Muscle of leg (tissue), 3 donors: ENCODE measurements at regions not wholly inside any gene's neighbourhood (a gene's known extent, or its start where the extent isn't known, plus 50 kb on each side); places are given as distances from the start of the nearest gene placed in this dataset.
"Not testable (repeated sequence)": the region's sequence is repeated elsewhere in the genome, so short reads cannot be mapped to it uniquely, and the experiment has no call there.

ENCODE experiments used
- DNase-seq: peaks from one replicate; pipeline ENCODE4 v3.0.0; 2013
- H3K27ac ChIP-seq: one replicate; pipeline ENCODE4 v1.5.1; 2013; ENCODE audit warnings: mild to moderate bottlenecking, low read length, control low read depth
- H3K27me3 ChIP-seq: one replicate; pipeline ENCODE4 v1.6.1; 2013; ENCODE audit warnings: low read length; ENCODE audit not compliant: control insufficient read depth, insufficient read depth
- H3K36me3 ChIP-seq: one replicate; pipeline ENCODE4 v1.6.1; 2013; ENCODE audit warnings: low read length; ENCODE audit not compliant: control insufficient read depth, insufficient read depth
- H3K4me1 ChIP-seq: one replicate; pipeline ENCODE4 v1.6.1; 2013; ENCODE audit warnings: low read length; ENCODE audit not compliant: control insufficient read depth, insufficient read depth
- H3K4me3 ChIP-seq: one replicate; pipeline ENCODE4 v1.5.1; 2013; ENCODE audit warnings: low read length, control low read depth
- H3K9me3 ChIP-seq: replicated peaks from 2 replicates; pipeline ENCODE4 v1.6.1; 2013; ENCODE audit warnings: low read depth, low read length; ENCODE audit not compliant: control insufficient read depth
- WGBS: methylation state at CpG from one replicate; pipeline ENCODE4 v1.1.5; 2013; ENCODE audit warnings: missing lambda C conversion rate; ENCODE audit not compliant: insufficient coverage; 5-methylcytosine and 5-hydroxymethylcytosine counted together

DNA sequence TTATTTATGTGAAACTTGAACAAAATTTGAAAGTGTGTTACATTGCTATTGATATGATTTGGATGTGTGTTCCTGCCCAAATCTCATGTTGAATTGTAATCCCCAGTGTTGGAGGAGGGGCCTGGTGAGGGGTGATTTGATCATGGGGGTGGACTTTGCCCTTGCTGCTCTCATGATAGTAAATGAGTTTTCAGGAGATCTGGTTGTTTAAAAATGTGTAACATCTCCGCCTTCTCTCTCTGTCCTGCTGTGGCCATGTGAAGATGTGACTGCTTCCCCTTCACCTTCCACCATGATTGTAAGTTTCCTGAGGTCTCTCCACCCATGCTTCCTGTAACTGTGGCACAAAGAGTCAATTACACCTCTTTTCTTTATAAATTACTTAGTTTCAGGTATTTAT, 1731.0 kb downstream of the SLITRK5 start:
- Histone ChIP-seq H3K4me3 (no peak overlapping the region), H3K27ac (no peak overlapping the region), H3K4me1 (no peaks in the 10 kb centered on the region), H3K36me3 (no peaks in the 10 kb centered on the region), H3K27me3 (no peaks in the 10 kb centered on the region), H3K9me3 (no peaks in the 10 kb centered on the region)
- no CpG with 5 or more reads among the region's 1 CpG for WGBS
- DNase-seq, result no peak

DNA sequence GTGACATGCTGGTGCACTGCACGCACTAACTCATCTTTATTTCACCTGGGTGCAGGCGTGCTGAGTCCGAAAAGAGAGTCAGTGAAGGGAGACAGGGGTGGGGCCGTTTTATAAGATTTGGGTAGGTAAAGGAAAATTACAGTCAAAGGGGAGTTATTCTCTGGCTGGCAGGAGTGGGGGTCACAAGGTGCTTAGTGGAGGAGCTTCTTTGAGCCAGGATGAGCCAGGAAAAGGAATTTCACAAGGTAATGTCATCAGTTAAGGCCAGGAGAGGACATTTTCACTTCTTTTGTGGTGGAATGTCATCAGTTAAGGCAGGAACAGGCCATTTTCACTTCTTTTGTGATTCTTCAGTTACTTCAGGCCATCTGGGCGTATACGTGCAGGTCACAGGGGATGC, 1734.9 kb downstream of the SLITRK5 start:
- H3K27ac ChIP-seq, H3K36me3 ChIP-seq, H3K4me3 ChIP-seq, H3K27me3 ChIP-seq, H3K9me3 ChIP-seq, H3K4me1 ChIP-seq, DNase-seq: not testable (repeated sequence)
- WGBS, result 96% methylated on average over 4 of the region's 6 CpGs

DNA sequence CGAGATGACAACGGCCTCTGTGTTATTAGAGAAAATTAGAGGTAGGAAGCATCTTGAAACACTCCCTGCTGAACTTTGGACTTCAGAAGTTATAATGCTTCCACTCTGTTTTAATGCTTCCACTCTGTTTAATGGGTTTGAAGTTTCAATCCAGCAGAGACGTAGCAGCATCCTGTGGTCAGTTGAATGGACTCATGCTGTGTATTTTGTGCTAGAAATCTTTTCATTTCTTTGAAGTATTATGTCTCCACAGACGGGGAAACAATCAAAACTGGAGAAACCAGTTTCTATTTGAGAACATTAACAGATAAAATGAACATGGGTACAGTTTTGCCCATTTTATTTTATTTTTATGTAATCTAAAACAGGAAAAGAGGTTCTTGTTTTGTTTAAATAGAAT, 1736.2 kb downstream of the SLITRK5 start:
- Histone ChIP-seq H3K27me3 (no peaks in the 10 kb centered on the region), H3K9me3 (no peaks in the 10 kb centered on the region)

DNA sequence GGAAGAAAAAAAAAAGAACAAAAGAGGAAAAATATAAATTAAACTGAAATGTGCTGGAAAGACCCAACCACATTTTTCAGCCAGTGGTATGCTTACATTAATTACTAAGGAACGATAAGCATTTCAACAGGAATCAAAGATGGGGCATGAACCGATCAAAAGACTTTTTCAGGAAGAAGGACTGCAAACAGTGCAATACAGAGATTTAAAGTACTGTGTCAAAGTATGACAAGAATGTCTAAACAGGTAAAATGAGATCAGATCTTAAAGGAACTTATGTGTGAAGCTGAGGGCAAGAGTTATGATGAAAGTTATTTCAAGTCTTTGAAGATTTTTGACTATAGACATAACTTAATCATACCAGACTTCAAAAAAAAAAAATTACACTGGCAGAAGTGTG, 1761.8 kb downstream of the SLITRK5 start:
- no peak for DNase-seq
- Histone ChIP-seq H3K27ac (no peak overlapping the region), H3K4me1 (no peaks in the 10 kb centered on the region), H3K27me3 (no peaks in the 10 kb centered on the region), H3K4me3 (no peak overlapping the region), H3K9me3 (no peaks in the 10 kb centered on the region), H3K36me3 (no peaks in the 10 kb centered on the region)
- 83% methylated on average over 1 of the region's 2 CpGs for whole genome bisulfite sequencing

More for the DNA sequence above, 1736.2 kb downstream of the SLITRK5 start:
- DNase-seq, result no peak
- H3K4me1 ChIP-seq, result no peaks in the 10 kb centered on the region
- WGBS, result no CpG with 5 or more reads among the region's 4 CpGs
- no peak overlapping the region for H3K27ac ChIP-seq
- H3K36me3 ChIP-seq, result no peaks in the 10 kb centered on the region
- no peak overlapping the region for H3K4me3 ChIP-seq

DNA sequence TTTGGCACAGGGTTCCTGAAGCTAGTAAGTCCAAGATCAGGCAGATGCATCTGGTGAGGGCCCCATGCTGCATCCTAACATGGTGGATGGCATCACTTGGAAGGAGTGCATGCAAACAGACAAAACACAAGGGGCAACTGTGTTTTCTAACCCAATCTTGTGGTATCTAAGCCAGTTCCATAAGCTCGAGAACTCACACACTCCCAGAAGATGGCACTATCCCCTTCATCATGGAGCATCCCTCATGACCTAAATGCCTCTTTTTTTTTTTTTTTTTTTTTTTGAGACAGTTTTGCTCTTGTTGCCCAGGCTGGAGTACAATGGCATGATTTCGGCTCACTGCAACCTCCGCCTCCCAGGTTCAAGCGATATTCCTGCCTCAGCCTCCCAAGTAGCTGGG, 1763.5 kb downstream of the SLITRK5 start:
- not testable (repeated sequence) for DNase-seq, H3K27ac ChIP-seq, H3K9me3 ChIP-seq, H3K4me3 ChIP-seq, H3K36me3 ChIP-seq, H3K27me3 ChIP-seq, H3K4me1 ChIP-seq
- no CpG with 5 or more reads among the region's 4 CpGs for WGBS

DNA sequence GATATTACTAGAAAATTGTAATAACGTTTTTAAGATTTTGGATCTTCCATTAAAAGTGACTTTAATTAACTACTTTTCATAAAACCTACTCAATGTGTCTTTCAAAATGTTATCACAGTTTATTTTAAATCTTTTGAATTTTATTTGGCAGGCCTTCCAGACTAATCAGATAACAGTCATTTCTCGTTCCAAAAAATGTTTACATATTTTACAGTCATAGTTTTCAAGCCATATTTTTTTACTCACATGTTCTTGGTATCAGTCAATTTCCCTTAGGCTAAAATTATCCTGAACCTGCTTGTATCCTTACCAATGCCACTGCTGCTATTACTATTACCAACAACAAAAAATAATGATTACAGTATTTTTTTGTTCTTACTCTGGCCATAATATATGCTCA, 1783.5 kb downstream of the SLITRK5 start:
- WGBS, result no CpG with 5 or more reads among the region's 2 CpGs
- no peaks in the 10 kb centered on the region for H3K36me3 ChIP-seq

DNA sequence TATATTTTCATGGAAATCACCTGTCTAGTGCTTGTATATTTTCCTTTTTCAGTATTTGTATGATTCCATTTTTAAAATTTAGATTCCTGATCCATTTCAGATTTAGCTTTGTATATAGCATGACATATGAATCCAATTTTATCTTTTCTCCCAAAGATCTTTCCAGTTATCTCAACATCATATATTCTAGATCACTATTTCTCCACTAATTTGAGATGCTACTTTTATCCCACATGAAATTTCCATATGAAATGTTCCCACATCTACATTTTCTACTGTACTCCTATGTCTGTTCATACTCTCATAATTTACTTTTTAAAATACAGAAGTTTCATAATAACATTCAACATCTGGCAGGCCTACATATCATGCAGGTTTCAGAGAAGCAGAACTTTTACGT, 1784.1 kb downstream of the SLITRK5 start:
- no peaks in the 10 kb centered on the region for H3K27me3 ChIP-seq
- WGBS, result no CpG with 5 or more reads among the region's 1 CpG
- H3K27ac ChIP-seq, result no peak overlapping the region
- H3K9me3 ChIP-seq, result no peaks in the 10 kb centered on the region
- no peak overlapping the region for H3K4me3 ChIP-seq
- no peaks in the 10 kb centered on the region for H3K36me3 ChIP-seq
- DNase-seq, result no peak
- H3K4me1 ChIP-seq, result no peaks in the 10 kb centered on the region

More for the DNA sequence above, 1783.5 kb downstream of the SLITRK5 start:
- H3K4me1 ChIP-seq, result no peaks in the 10 kb centered on the region
- H3K9me3 ChIP-seq, result no peaks in the 10 kb centered on the region
- no peaks in the 10 kb centered on the region for H3K27me3 ChIP-seq
- H3K4me3 ChIP-seq, result no peak overlapping the region
- no peak for DNase-seq
- no peak overlapping the region for H3K27ac ChIP-seq

DNA sequence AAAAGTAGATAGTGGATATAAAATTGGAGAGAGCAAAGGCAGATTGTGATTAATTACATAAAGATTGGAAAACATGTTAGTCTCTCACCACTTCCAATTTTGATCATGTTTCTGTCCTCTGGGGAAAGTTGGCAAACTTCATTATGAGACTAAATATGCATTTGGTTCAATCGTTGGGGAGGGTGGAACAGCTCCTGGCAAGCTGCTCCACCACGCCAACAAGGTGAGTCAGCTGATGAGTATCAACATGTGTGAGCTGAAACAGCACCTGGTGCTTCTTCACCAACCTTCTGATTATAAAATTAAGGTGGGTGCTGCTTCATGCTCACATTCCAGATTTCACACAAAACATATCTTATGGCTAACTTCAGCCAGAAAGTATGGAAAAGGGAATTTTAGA, 1784.6 kb downstream of the SLITRK5 start:
- H3K27me3 ChIP-seq, result no peaks in the 10 kb centered on the region
- no peak overlapping the region for H3K4me3 ChIP-seq
- DNase-seq, result no peak
- no peaks in the 10 kb centered on the region for H3K36me3 ChIP-seq
- WGBS, result 50% methylated on average over 1 of the region's 2 CpGs
- H3K4me1 ChIP-seq, result no peaks in the 10 kb centered on the region
- H3K9me3 ChIP-seq, result no peaks in the 10 kb centered on the region
- H3K27ac ChIP-seq, result no peak overlapping the region

DNA sequence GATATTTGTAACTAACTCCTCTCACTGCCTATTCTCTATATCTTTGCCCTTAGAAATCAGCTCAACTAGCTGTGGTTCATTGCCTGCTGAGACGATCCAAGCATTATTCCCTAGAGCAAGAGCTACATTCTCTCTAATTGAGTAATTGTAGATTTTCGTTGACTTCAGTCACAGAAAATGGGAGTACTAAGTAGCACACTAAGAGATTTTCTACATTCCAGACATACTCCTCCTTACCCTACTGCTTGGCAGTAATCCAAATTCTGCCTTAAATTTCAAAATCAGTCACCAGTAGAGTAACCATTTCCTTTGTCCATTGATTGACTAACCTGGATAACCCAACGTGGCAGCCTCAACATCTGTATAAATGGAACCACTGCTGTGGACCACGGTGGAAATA, 1786.8 kb downstream of the SLITRK5 start:
- Histone ChIP-seq H3K27ac (no peak overlapping the region), H3K36me3 (no peaks in the 10 kb centered on the region), H3K27me3 (no peaks in the 10 kb centered on the region), H3K4me1 (no peaks in the 10 kb centered on the region), H3K4me3 (no peak overlapping the region), H3K9me3 (no peaks in the 10 kb centered on the region)
- no peak for DNase-seq
- WGBS, result no CpG with 5 or more reads among the region's 4 CpGs

DNA sequence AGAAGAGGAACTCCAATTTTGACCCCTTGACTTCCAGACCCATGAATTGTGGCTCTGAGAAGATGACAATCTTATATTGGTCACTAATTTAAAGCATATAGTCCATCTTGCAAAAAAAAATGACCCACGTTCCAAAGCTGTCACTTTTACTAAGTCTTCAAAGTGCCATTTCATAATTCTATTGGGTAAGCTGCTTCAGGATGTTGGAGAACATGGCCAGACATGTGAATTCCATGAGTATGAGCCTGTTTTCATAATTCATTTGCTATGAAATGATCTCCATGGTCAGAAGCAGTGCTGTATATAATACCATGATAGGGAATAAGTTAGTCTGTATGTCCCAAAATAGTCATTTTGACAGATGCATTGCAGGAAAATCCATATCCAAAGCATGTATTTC, 1787.3 kb downstream of the SLITRK5 start:
- no peaks in the 10 kb centered on the region for H3K9me3 ChIP-seq
- no peak for DNase-seq
- H3K27me3 ChIP-seq, result no peaks in the 10 kb centered on the region
- no CpG with 5 or more reads among the region's 1 CpG for WGBS
- H3K27ac ChIP-seq, result no peak overlapping the region
- no peaks in the 10 kb centered on the region for H3K36me3 ChIP-seq
- H3K4me3 ChIP-seq, result no peak overlapping the region
- no peaks in the 10 kb centered on the region for H3K4me1 ChIP-seq

DNA sequence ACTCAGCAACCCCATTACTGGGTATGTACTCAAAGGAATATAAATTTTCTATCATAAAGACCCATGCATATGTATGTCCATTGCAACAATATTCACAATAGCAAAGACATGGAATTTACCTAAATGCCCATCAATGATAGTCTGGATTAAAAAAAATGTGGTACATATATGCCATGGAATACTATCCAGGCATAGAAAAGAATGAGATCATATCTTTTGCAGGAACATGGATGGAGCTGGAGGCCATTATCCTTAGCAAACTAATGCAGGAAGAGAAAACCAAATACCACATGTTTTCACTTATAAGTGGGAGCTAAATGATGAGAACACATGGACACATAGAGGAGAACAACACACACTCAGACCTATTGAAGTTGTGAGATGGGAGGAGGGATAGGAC, 1789.7 kb downstream of the SLITRK5 start:
- not testable (repeated sequence) for H3K36me3 ChIP-seq, H3K27me3 ChIP-seq, H3K27ac ChIP-seq, DNase-seq, H3K9me3 ChIP-seq, H3K4me1 ChIP-seq, H3K4me3 ChIP-seq
